Ishikawa (cell line): ENCODE measurements at regions not wholly inside any gene's neighbourhood (a gene's known extent, or its start where the extent isn't known, plus 50 kb on each side); places are given as distances from the start of the nearest gene placed in this dataset.

Experiments used
- CEBPB ChIP-seq: IDR thresholded peaks from 2 replicates; pipeline ENCODE4 v1.6.1; 2012
- CREB1 ChIP-seq: IDR thresholded peaks from 2 replicates; pipeline ENCODE4 v1.6.1; 2012; ENCODE audit warnings: low read depth
- EGR1 ChIP-seq: IDR thresholded peaks from 2 replicates; pipeline ENCODE4 v1.6.1; 2012
- EP300 ChIP-seq: IDR thresholded peaks from 2 replicates; pipeline ENCODE4 v1.6.1; 2012; ENCODE audit warnings: borderline replicate concordance
- FOXM1 ChIP-seq: IDR thresholded peaks from 2 replicates; pipeline ENCODE4 v1.6.1; 2012; ENCODE audit warnings: low read depth, borderline replicate concordance
- NFIC ChIP-seq: IDR thresholded peaks from 2 replicates; pipeline ENCODE4 v1.6.1; 2012
- RAD21 ChIP-seq: IDR thresholded peaks from 2 replicates; pipeline ENCODE4 v1.6.1; 2012; ENCODE audit warnings: low read depth
- REST ChIP-seq: IDR thresholded peaks from 2 replicates; pipeline ENCODE4 v1.6.1; 2012; ENCODE audit warnings: low read depth, mild to moderate bottlenecking
- TAF1 ChIP-seq: IDR thresholded peaks from 2 replicates; pipeline ENCODE4 v1.6.1; 2012; ENCODE audit warnings: low read depth, mild to moderate bottlenecking
- TCF12 ChIP-seq: IDR thresholded peaks from 2 replicates; pipeline ENCODE4 v1.6.1; 2012; ENCODE audit warnings: low read depth
- TEAD4 ChIP-seq: IDR thresholded peaks from 2 replicates; pipeline ENCODE4 v1.6.1; 2012
- USF1 ChIP-seq: IDR thresholded peaks from 2 replicates; pipeline ENCODE4 v1.6.1; 2012
- YY1 ChIP-seq: IDR thresholded peaks from 2 replicates; pipeline ENCODE4 v1.6.1; 2012; ENCODE audit warnings: low read depth
- ZBTB7A ChIP-seq: IDR thresholded peaks from 2 replicates; pipeline ENCODE4 v1.6.1; 2012; ENCODE audit warnings: low read depth
- TF ChIP-seq, protein P1 (sequence below): IDR thresholded peaks from 2 replicates; pipeline ENCODE4 v1.6.1; 2012

DNA sequence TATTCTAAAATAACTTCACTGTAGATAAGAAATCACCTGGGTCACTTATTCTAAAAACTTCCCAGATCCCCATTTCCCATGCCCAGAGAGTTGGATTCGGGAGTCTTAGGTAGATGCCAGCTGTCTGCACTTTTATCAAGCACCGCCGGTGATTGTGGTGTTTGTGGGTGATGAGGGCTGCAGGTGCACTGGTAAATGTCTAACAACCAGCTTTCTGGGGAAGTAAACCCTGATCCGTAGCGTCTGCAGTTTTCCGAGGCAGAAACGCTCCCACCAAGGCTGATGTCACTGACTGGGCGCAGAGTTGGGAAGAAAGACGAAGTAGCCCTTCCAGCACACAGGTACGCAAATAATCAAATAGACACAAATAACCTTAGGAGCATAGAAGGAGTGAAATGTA lies 152.2 kb upstream of the KCNG1 start:
- TF ChIP-seq YY1 (no peak), TCF12 (no peak), TEAD4 (no peak), CEBPB (no peak), REST (no peak), EP300 (no peak), EGR1 (no peak), FOXM1 (no peak), USF1 (no peak)
- TF ChIP-seq, protein P1, sequence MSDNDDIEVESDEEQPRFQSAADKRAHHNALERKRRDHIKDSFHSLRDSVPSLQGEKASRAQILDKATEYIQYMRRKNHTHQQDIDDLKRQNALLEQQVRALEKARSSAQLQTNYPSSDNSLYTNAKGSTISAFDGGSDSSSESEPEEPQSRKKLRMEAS, result no peak

GRCh38 chr20:51174536-51174935 lies 151.6 kb upstream of the KCNG1 start:
- no peak for TF ChIP-seq FOXM1
- TF ChIP-seq ZBTB7A, result no peak
- TF ChIP-seq YY1, result no peak
- no peak for TF ChIP-seq CEBPB
- no peak for TF ChIP-seq REST
- no peak for TF ChIP-seq RAD21
- no peak for TF ChIP-seq TEAD4

- TF ChIP-seq TEAD4 (no peak), USF1 (peak; percentile 66)
Measured at GRCh38 chr20:51172558-51173428, 149.9 kb upstream of the KCNG1 start.

- TF ChIP-seq EGR1 (no peak), FOXM1 (no peak), EP300 (no peak), REST (no peak), ZBTB7A (no peak), USF1 (no peak), TCF12 (no peak), CREB1 (no peak), CEBPB (no peak), TAF1 (no peak), NFIC (no peak), RAD21 (no peak), YY1 (no peak), TEAD4 (no peak)
- TF ChIP-seq, protein P1, result no peak
Measured at GRCh38 chr20:51171141-51171540, 148.2 kb upstream of the KCNG1 start.
